WTC11 (cell line): ENCODE measurements at regions not wholly inside any gene's neighbourhood (a gene's known extent, or its start where the extent isn't known, plus 50 kb on each side); places are given as distances from the start of the nearest gene placed in this dataset.

ENCODE experiments used
- ATAC-seq: fragments of 200-7000 bp; cut with Tn5 transposase; 2 replicates; pipeline ENCODE4 v1.10.0; 2021; ENCODE audit warnings: mild to moderate bottlenecking, moderate library complexity
- CTCF ChIA-PET: fragments of 300-600 bp; sonication (Branson Sonifier 250); formaldehyde crosslinking; loops from one replicate; lab custom pipeline; 2021; ENCODE audit warnings: antibody characterized with exemption; lab: Charles Lee
- POLR2A ChIA-PET: fragments of 350-600 bp; sonication (Branson Sonifier 250); formaldehyde crosslinking; loops from one replicate; lab custom pipeline; 2021; ENCODE audit warnings: antibody characterized with exemption; lab: Charles Lee
- DNase-seq: peaks from one replicate; pipeline ENCODE4 v3.0.0; 2021; ENCODE audit warnings: low spot score
- H3K27ac Mint-ChIP-seq: 2 replicates; pipeline ENCODE4 v1.8.0; 2021; ENCODE audit warnings: mixed read lengths
- H3K27me3 Mint-ChIP-seq: 2 replicates; pipeline ENCODE4 v1.8.0; 2021; ENCODE audit warnings: low read depth, mild to moderate bottlenecking, moderate library complexity, mixed read lengths
- H3K36me3 Mint-ChIP-seq: 2 replicates; pipeline ENCODE4 v1.8.0; 2021; ENCODE audit warnings: mixed read lengths
- H3K4me1 Mint-ChIP-seq: 2 replicates; pipeline ENCODE4 v1.8.0; 2022; ENCODE audit warnings: mixed read lengths
- H3K4me3 Mint-ChIP-seq: 2 replicates; pipeline ENCODE4 v1.8.0; 2021; ENCODE audit warnings: mild to moderate bottlenecking, moderate library complexity, mixed read lengths
- H3K9me3 Mint-ChIP-seq: 2 replicates; pipeline ENCODE4 v1.8.0; 2021; ENCODE audit warnings: mixed read lengths
- ATF1 ChIP-seq: sonication (generic); formaldehyde crosslinking; IDR thresholded peaks from 2 replicates; pipeline ENCODE4 v1.8.1; 2023; ENCODE audit warnings: mild to moderate bottlenecking, moderate library complexity, missing genetic modification reagents
- ATF6 ChIP-seq: sonication (generic); formaldehyde crosslinking; IDR thresholded peaks from 2 replicates; pipeline ENCODE4 v1.8.1; 2023; ENCODE audit warnings: mild to moderate bottlenecking, missing genetic modification reagents
- CBFB ChIP-seq: sonication (generic); formaldehyde crosslinking; IDR thresholded peaks from 2 replicates; pipeline ENCODE4 v1.8.1; 2022; ENCODE audit warnings: mild to moderate bottlenecking, low read depth, missing genetic modification reagents
- FOXK1 ChIP-seq: sonication (generic); formaldehyde crosslinking; IDR thresholded peaks from 2 replicates; pipeline ENCODE4 v1.8.0; 2022; ENCODE audit warnings: mild to moderate bottlenecking, moderate library complexity, missing genetic modification reagents
- FOXP1 ChIP-seq: sonication (generic); formaldehyde crosslinking; IDR thresholded peaks from 2 replicates; pipeline ENCODE4 v1.8.0; 2022; ENCODE audit warnings: missing genetic modification reagents, mild to moderate bottlenecking, moderate library complexity, borderline replicate concordance
- GRHL2 ChIP-seq: fragments of 250-450 bp; sonication (Bioruptor Pico); IDR thresholded peaks from 2 replicates; pipeline ENCODE4 v1.8.0; 2022; ENCODE audit warnings: mild to moderate bottlenecking, moderate library complexity; ENCODE audit not compliant: insufficient replicate concordance, severe bottlenecking
- JAZF1 ChIP-seq: fragments of 250-450 bp; sonication (Bioruptor Pico); IDR thresholded peaks from 2 replicates; pipeline ENCODE4 v1.9.0; 2021; ENCODE audit warnings: moderate library complexity, mild to moderate bottlenecking, inconsistent platforms
- JUN ChIP-seq: sonication (generic); formaldehyde crosslinking; IDR thresholded peaks from 2 replicates; pipeline ENCODE4 v1.8.0; 2023; ENCODE audit warnings: mild to moderate bottlenecking, missing genetic modification reagents
- MXD4 ChIP-seq: fragments of 250-450 bp; sonication (Bioruptor Pico); IDR thresholded peaks from 2 replicates; pipeline ENCODE4 v1.8.0; 2021; ENCODE audit warnings: mild to moderate bottlenecking, moderate library complexity, borderline replicate concordance
- NFE2L1 ChIP-seq: sonication (generic); formaldehyde crosslinking; IDR thresholded peaks from 2 replicates; pipeline ENCODE4 v1.8.1; 2023; ENCODE audit warnings: missing genetic modification reagents
- NFYB ChIP-seq: sonication (generic); formaldehyde crosslinking; conservative IDR thresholded peaks from 2 replicates; pipeline ENCODE4 v1.8.0; 2022; ENCODE audit warnings: low read depth, missing genetic modification reagents
- NR1H2 ChIP-seq: sonication (generic); formaldehyde crosslinking; IDR thresholded peaks from 2 replicates; pipeline ENCODE4 v1.9.0; 2021; ENCODE audit warnings: mild to moderate bottlenecking, moderate library complexity, missing genetic modification reagents
- NR2C2 ChIP-seq: sonication (generic); formaldehyde crosslinking; IDR thresholded peaks from 2 replicates; pipeline ENCODE4 v1.8.0; 2022; ENCODE audit warnings: mild to moderate bottlenecking, missing genetic modification reagents
- NR3C1 ChIP-seq: sonication (generic); formaldehyde crosslinking; conservative IDR thresholded peaks from 2 replicates; pipeline ENCODE4 v1.8.1; 2023; ENCODE audit warnings: low read depth, mild to moderate bottlenecking, missing genetic modification reagents
- PRRX2 ChIP-seq: fragments of 250-450 bp; sonication (Bioruptor Pico); IDR thresholded peaks from 2 replicates; pipeline ENCODE4 v1.8.0; 2021; ENCODE audit warnings: mild to moderate bottlenecking
- RELA ChIP-seq: sonication (generic); formaldehyde crosslinking; IDR thresholded peaks from 2 replicates; pipeline ENCODE4 v1.8.1; 2022; ENCODE audit warnings: missing genetic modification reagents, mild to moderate bottlenecking, borderline replicate concordance
- RORB ChIP-seq: fragments of 250-450 bp; sonication (Bioruptor Pico); IDR thresholded peaks from 2 replicates; pipeline ENCODE4 v1.9.0; 2021; ENCODE audit warnings: mild to moderate bottlenecking
- TEAD1 ChIP-seq: sonication (generic); formaldehyde crosslinking; IDR thresholded peaks from 2 replicates; pipeline ENCODE4 v1.8.0; 2022; ENCODE audit warnings: mild to moderate bottlenecking, missing genetic modification reagents
- TEAD4 ChIP-seq: sonication (generic); formaldehyde crosslinking; IDR thresholded peaks from 2 replicates; pipeline ENCODE4 v1.8.0; 2022; ENCODE audit warnings: mild to moderate bottlenecking, missing genetic modification reagents
- ZNF219 ChIP-seq: sonication (generic); formaldehyde crosslinking; IDR thresholded peaks from 2 replicates; pipeline ENCODE4 v1.8.0; 2023; ENCODE audit warnings: missing genetic modification reagents, mild to moderate bottlenecking, borderline replicate concordance
- TF ChIP-seq, protein P1 (sequence below): fragments of 200-600 bp; IDR thresholded peaks from 2 replicates; pipeline ENCODE4 v1.8.0; 2022; ENCODE audit warnings: antibody characterized with exemption
- TF ChIP-seq, protein P2 (sequence below): fragments of 250-450 bp; sonication (Bioruptor Pico); IDR thresholded peaks from 2 replicates; pipeline ENCODE4 v1.9.0; 2021; ENCODE audit warnings: moderate library complexity, mild to moderate bottlenecking, inconsistent platforms, borderline replicate concordance
- TF ChIP-seq, protein P3 (sequence below): fragments of 250-450 bp; sonication (Bioruptor Pico); IDR thresholded peaks from 2 replicates; pipeline ENCODE4 v1.8.0; 2021; ENCODE audit warnings: mild to moderate bottlenecking
- TF ChIP-seq, protein P4 (sequence below): fragments of 250-450 bp; sonication (Bioruptor Pico); IDR thresholded peaks from 2 replicates; pipeline ENCODE4 v1.9.0; 2021; ENCODE audit warnings: mild to moderate bottlenecking, borderline replicate concordance
- TF ChIP-seq, protein P5 (sequence below): sonication (generic); formaldehyde crosslinking; IDR thresholded peaks from 2 replicates; pipeline ENCODE4 v1.8.0; 2022; ENCODE audit warnings: mild to moderate bottlenecking, missing genetic modification reagents

- H3K4me3 Mint-ChIP-seq, result no peak overlapping the region
- ATAC-seq, result no peak
- peaks cover 18% of the 10 kb centered on the region for H3K9me3 Mint-ChIP-seq
- no peak for TF ChIP-seq JAZF1 (CRISPR knock-in tag)
- no peak for TF ChIP-seq MXD4
- TF ChIP-seq JUN, result no peak
- no peak for TF ChIP-seq NR2C2 (CRISPR knock-in tag)
- TF ChIP-seq, protein P1, sequence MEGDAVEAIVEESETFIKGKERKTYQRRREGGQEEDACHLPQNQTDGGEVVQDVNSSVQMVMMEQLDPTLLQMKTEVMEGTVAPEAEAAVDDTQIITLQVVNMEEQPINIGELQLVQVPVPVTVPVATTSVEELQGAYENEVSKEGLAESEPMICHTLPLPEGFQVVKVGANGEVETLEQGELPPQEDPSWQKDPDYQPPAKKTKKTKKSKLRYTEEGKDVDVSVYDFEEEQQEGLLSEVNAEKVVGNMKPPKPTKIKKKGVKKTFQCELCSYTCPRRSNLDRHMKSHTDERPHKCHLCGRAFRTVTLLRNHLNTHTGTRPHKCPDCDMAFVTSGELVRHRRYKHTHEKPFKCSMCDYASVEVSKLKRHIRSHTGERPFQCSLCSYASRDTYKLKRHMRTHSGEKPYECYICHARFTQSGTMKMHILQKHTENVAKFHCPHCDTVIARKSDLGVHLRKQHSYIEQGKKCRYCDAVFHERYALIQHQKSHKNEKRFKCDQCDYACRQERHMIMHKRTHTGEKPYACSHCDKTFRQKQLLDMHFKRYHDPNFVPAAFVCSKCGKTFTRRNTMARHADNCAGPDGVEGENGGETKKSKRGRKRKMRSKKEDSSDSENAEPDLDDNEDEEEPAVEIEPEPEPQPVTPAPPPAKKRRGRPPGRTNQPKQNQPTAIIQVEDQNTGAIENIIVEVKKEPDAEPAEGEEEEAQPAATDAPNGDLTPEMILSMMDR, result no peak
- TF ChIP-seq CBFB (CRISPR knock-in tag), result no peak
- TF ChIP-seq RELA (CRISPR knock-in tag), result no peak
- TF ChIP-seq GRHL2 (CRISPR knock-in tag), result no peak
- TF ChIP-seq, protein P2, sequence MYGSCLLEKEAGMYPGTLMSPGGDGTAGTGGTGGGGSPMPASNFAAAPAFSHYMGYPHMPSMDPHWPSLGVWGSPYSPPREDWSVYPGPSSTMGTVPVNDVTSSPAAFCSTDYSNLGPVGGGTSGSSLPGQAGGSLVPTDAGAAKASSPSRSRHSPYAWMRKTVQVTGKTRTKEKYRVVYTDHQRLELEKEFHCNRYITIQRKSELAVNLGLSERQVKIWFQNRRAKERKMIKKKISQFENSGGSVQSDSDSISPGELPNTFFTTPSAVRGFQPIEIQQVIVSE (CRISPR knock-in tag), result no peak
- TF ChIP-seq TEAD4 (CRISPR knock-in tag), result no peak
- TF ChIP-seq, protein P3, sequence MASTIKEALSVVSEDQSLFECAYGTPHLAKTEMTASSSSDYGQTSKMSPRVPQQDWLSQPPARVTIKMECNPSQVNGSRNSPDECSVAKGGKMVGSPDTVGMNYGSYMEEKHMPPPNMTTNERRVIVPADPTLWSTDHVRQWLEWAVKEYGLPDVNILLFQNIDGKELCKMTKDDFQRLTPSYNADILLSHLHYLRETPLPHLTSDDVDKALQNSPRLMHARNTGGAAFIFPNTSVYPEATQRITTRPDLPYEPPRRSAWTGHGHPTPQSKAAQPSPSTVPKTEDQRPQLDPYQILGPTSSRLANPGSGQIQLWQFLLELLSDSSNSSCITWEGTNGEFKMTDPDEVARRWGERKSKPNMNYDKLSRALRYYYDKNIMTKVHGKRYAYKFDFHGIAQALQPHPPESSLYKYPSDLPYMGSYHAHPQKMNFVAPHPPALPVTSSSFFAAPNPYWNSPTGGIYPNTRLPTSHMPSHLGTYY (CRISPR knock-in tag), result no peak
- TF ChIP-seq TEAD1 (CRISPR knock-in tag), result no peak
- TF ChIP-seq NFE2L1, result no peak
- TF ChIP-seq FOXP1 (CRISPR knock-in tag), result no peak
- TF ChIP-seq, protein P4, sequence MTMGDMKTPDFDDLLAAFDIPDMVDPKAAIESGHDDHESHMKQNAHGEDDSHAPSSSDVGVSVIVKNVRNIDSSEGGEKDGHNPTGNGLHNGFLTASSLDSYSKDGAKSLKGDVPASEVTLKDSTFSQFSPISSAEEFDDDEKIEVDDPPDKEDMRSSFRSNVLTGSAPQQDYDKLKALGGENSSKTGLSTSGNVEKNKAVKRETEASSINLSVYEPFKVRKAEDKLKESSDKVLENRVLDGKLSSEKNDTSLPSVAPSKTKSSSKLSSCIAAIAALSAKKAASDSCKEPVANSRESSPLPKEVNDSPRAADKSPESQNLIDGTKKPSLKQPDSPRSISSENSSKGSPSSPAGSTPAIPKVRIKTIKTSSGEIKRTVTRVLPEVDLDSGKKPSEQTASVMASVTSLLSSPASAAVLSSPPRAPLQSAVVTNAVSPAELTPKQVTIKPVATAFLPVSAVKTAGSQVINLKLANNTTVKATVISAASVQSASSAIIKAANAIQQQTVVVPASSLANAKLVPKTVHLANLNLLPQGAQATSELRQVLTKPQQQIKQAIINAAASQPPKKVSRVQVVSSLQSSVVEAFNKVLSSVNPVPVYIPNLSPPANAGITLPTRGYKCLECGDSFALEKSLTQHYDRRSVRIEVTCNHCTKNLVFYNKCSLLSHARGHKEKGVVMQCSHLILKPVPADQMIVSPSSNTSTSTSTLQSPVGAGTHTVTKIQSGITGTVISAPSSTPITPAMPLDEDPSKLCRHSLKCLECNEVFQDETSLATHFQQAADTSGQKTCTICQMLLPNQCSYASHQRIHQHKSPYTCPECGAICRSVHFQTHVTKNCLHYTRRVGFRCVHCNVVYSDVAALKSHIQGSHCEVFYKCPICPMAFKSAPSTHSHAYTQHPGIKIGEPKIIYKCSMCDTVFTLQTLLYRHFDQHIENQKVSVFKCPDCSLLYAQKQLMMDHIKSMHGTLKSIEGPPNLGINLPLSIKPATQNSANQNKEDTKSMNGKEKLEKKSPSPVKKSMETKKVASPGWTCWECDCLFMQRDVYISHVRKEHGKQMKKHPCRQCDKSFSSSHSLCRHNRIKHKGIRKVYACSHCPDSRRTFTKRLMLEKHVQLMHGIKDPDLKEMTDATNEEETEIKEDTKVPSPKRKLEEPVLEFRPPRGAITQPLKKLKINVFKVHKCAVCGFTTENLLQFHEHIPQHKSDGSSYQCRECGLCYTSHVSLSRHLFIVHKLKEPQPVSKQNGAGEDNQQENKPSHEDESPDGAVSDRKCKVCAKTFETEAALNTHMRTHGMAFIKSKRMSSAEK (CRISPR knock-in tag), result no peak
- peaks cover 19% of the 10 kb centered on the region for H3K27me3 Mint-ChIP-seq
- peaks cover 6% of the 10 kb centered on the region; the same call in 1 of the 2 replicates for H3K36me3 Mint-ChIP-seq
- DNase-seq, result no peak
- CTCF ChIA-PET, result no interaction called here
- peaks cover 46% of the 10 kb centered on the region for H3K4me1 Mint-ChIP-seq
- POLR2A ChIA-PET, result no interaction called here
- no peak overlapping the region for H3K27ac Mint-ChIP-seq
These were observed 831.9 kb upstream of the CDH2 start for GRCh38 chr18:29008809-29009208.

DNA sequence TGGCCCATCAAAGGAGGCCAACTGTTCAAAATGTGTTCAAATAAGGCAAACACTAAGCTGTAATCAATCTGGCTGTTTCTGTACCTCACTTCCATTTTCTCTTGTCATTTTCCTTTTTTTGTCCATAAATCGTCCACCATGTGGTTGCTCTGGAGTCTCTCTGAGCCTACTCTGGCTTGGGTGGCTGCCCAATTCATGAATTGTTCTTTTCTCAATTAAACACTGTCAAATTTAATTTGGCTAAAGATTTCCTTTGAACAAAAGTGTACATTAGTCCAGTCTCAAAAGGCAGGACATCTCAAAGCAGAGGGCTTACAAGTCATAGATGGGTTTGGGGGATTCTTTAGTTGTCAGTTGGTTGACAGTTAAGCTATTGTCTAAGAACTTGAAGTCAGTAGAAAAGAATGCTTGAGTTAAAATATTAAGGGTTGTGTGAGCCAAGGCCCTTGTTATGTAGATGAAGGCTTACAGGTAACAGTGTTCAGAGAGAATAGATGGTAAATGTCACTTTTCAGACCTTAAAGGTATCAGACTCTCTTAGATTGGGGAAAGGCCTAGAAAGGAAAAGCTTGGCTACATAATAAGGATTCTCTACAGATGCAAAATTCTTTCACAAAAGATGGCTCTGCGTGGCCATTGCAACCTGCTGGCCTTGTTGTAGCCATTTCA is 831.2 kb upstream of the CDH2 start:
- Mint-ChIP-seq H3K4me1 (peaks cover 50% of the 10 kb centered on the region), H3K9me3 (peaks cover 18% of the 10 kb centered on the region), H3K4me3 (no peak overlapping the region), H3K27me3 (peaks cover 18% of the 10 kb centered on the region), H3K27ac (no peak overlapping the region), H3K36me3 (peaks cover 6% of the 10 kb centered on the region; the same call in 1 of the 2 replicates)
- CTCF ChIA-PET, result no interaction called here
- POLR2A ChIA-PET, result no interaction called here
- ATAC-seq (no peak; the same call in 1 of the 2 replicates), DNase-seq (no peak)
- no peak for TF ChIP-seq ZNF219 (CRISPR knock-in tag)
- no peak for TF ChIP-seq RORB (CRISPR knock-in tag)
- no peak for TF ChIP-seq PRRX2 (CRISPR knock-in tag)
- TF ChIP-seq, protein P3 (CRISPR knock-in tag), result no peak
- no peak for TF ChIP-seq JAZF1 (CRISPR knock-in tag)
- no peak for TF ChIP-seq NFYB
- TF ChIP-seq FOXK1 (CRISPR knock-in tag), result no peak
- TF ChIP-seq TEAD4 (CRISPR knock-in tag), result no peak
- TF ChIP-seq ATF6 (CRISPR knock-in tag), result no peak
- TF ChIP-seq ATF1 (CRISPR knock-in tag), result no peak
- TF ChIP-seq, protein P5, sequence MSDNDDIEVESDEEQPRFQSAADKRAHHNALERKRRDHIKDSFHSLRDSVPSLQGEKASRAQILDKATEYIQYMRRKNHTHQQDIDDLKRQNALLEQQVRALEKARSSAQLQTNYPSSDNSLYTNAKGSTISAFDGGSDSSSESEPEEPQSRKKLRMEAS (CRISPR knock-in tag), result no peak
- TF ChIP-seq NR3C1 (CRISPR knock-in tag), result no peak
- no peak for TF ChIP-seq NR1H2 (CRISPR knock-in tag)
